ENCODE measurements at regions not wholly inside any gene's neighbourhood (a gene's known extent, or its start where the extent isn't known, plus 50 kb on each side); places are given as distances from the start of the nearest gene placed in this dataset.

GRCh38 chr5:118327389-118327788, 661.0 kb downstream of the DTWD2 start:
- Histone ChIP-seq H3K27me3 (ENCODE audit: control insufficient read depth, extremely low read depth, insufficient read depth, low read length) (no peaks in the 10 kb centered on the region), H3K9me1 (ENCODE audit: control insufficient read depth, extremely low read depth, insufficient read depth, low read length) (no peaks in the 10 kb centered on the region), H3K9me3 (ENCODE audit: control insufficient read depth, low read depth, low read length) (no peaks in the 10 kb centered on the region), H3K79me2 (ENCODE audit: control insufficient read depth, insufficient read depth, low read length) (no peaks in the 10 kb centered on the region), H3K4me1 (ENCODE audit: control insufficient read depth, extremely low read depth, insufficient read depth, low read length) (no peaks in the 10 kb centered on the region), H3K36me3 (ENCODE audit: control insufficient read depth in 2 of 2, extremely low read depth in 1 of 2, insufficient read depth in 2 of 2, low read length in 2 of 2) (no peaks in the 10 kb centered on the region), H4K20me1 (ENCODE audit: control insufficient read depth, extremely low read depth, insufficient read depth, low read length) (no peaks in the 10 kb centered on the region), H3K4me3 (ENCODE audit: control insufficient read depth in 2 of 3, extremely low read depth in 1 of 3, insufficient read depth in 2 of 3, low read depth in 1 of 3, low read length in 3 of 3) (no peak overlapping the region), H2AFZ (ENCODE audit: control insufficient read depth, low read length) (no peak overlapping the region), H3K4me2 (ENCODE audit: control insufficient read depth, extremely low read depth, insufficient read depth, low read depth, low read length) (no peak overlapping the region), H3K27ac (ENCODE audit: control insufficient read depth, insufficient read depth, low read length) (no peak overlapping the region), H3K9ac (ENCODE audit: control insufficient read depth, extremely low read depth, insufficient read depth, low read length) (no peak overlapping the region)
- DNase-seq (ENCODE audit: low read depth, low spot score) (no peak), FAIRE-seq (no peak)
- dilution Hi-C loops (cut with MboI; ENCODE audit: extremely low pct_ligation_motif_present, low sequenced_read_pairs) = no loop called here
- TF ChIP-seq EZH2 (IDR thresholded peaks at IDR 0.05; ENCODE audit: low read length) (no peak), CTCF (optimal IDR thresholded peaks at IDR 0.05 in 1 of 3, IDR thresholded peaks at IDR 0.05 in 1 of 3, conservative IDR thresholded peaks at IDR 0.05 in 1 of 3; ENCODE audit: extremely low read depth in 1 of 3, insufficient read depth in 2 of 3, low read length in 3 of 3) (no peak)

DNA sequence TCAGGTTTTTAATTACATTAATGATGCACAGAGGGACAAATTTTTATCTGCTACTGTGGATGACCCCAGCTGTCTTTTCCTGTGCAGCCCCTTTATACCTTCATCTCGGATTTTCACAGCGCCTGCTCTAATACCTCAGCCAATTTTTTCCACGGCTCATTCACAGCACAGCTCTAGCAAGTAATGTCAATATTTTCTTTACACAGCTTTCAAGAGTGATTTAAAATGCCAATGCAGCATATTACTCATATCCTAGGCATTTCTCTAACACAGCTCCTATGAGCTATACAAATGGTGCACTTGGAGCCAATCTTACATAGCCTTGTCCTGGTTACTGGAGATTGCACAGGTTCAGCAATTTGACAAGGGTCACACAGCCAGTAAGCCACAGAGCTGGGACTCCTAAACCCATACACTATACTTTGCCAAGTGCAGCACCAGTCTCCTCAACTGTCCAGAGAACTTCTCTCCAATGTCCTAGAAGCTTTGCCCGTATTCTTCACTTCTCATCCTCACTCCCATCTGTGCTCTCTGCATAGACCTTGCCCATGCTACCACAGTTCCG, 661.8 kb downstream of the DTWD2 start:
- dilution Hi-C loops (cut with MboI; ENCODE audit: extremely low pct_ligation_motif_present, low sequenced_read_pairs) = no loop called here
- Histone ChIP-seq H3K36me3 (ENCODE audit: control insufficient read depth in 2 of 2, extremely low read depth in 1 of 2, insufficient read depth in 2 of 2, low read length in 2 of 2) (no peaks in the 10 kb centered on the region), H3K9me3 (ENCODE audit: control insufficient read depth, low read depth, low read length) (no peaks in the 10 kb centered on the region), H3K9ac (ENCODE audit: control insufficient read depth, extremely low read depth, insufficient read depth, low read length) (no peak overlapping the region), H4K20me1 (ENCODE audit: control insufficient read depth, extremely low read depth, insufficient read depth, low read length) (no peaks in the 10 kb centered on the region), H3K27ac (ENCODE audit: control insufficient read depth, insufficient read depth, low read length) (no peak overlapping the region), H3K79me2 (ENCODE audit: control insufficient read depth, insufficient read depth, low read length) (no peaks in the 10 kb centered on the region), H3K27me3 (ENCODE audit: control insufficient read depth, extremely low read depth, insufficient read depth, low read length) (no peaks in the 10 kb centered on the region), H3K4me1 (ENCODE audit: control insufficient read depth, extremely low read depth, insufficient read depth, low read length) (no peaks in the 10 kb centered on the region), H3K9me1 (ENCODE audit: control insufficient read depth, extremely low read depth, insufficient read depth, low read length) (no peaks in the 10 kb centered on the region), H3K4me2 (ENCODE audit: control insufficient read depth, extremely low read depth, insufficient read depth, low read depth, low read length) (no peak overlapping the region), H3K4me3 (ENCODE audit: control insufficient read depth in 2 of 3, extremely low read depth in 1 of 3, insufficient read depth in 2 of 3, low read depth in 1 of 3, low read length in 3 of 3) (no peak overlapping the region), H2AFZ (ENCODE audit: control insufficient read depth, low read length) (no peak overlapping the region)
- TF ChIP-seq EZH2 (IDR thresholded peaks at IDR 0.05; ENCODE audit: low read length) = no peak
- TF ChIP-seq CTCF (optimal IDR thresholded peaks at IDR 0.05 in 1 of 3, IDR thresholded peaks at IDR 0.05 in 1 of 3, conservative IDR thresholded peaks at IDR 0.05 in 1 of 3; ENCODE audit: extremely low read depth in 1 of 3, insufficient read depth in 2 of 3, low read length in 3 of 3) = no peak
- FAIRE-seq (no peak), DNase-seq (ENCODE audit: low read depth, low spot score) (no peak)

All from keratinocyte (primary cell).